K562 (cell line): ENCODE measurements at regions not wholly inside any gene's neighbourhood (a gene's known extent, or its start where the extent isn't known, plus 50 kb on each side); places are given as distances from the start of the nearest gene placed in this dataset.

Experiments used
- ATAC-seq: fragments of 200-7000 bp; cut with Tn5 transposase; 3 replicates; pipeline ENCODE4 v1.9.1; 2020; ENCODE audit warnings: moderate library complexity
- BruUV-seq: library from RNA; stranded (reverse); fragments of 400-500 nt; replicated peaks from 2 replicates; lab custom pipeline; 2021; lab: Mats Ljungman, UMichigan
- CTCF ChIA-PET: fragments of 300-600 bp; formaldehyde crosslinking; extraction: SDS; loops from one replicate; lab custom pipeline; 2021; ENCODE audit warnings: low intra/inter-chr PET ratio; lab: Yijun Ruan, JAX
- POLR2A ChIA-PET: fragments of 300-600, 350-650 bp; sonication (Branson Sonifier 250); formaldehyde crosslinking; extraction: SDS; loops from one replicate; lab custom pipeline; 2021; ENCODE audit warnings: antibody characterized with exemption, inconsistent platforms; lab: Yijun Ruan, JAX
- DNase-seq, 4 experiments: peaks; one replicate each; pipeline versions ENCODE4 v3.0.0 to v3.0.0-alpha.2; 2011 to 2018; ENCODE audit warnings: low spot score in 3 of 4, mixed read lengths in 3 of 4; ENCODE audit errors: extremely low read depth in 1 of 4
- FAIRE-seq: peaks from 2 replicates; lab custom pipeline; 2011; peaks lifted over from hg19 to GRCh38; lab: Jason Lieb, UNC
- H2AFZ ChIP-seq: 2 replicates; pipeline ENCODE4 v1.6.0; 2011; ENCODE audit warnings: low read depth, low read length, control low read depth, inconsistent platforms
- H3K27ac ChIP-seq: fragments of 200-600 bp; 3 replicates; pipeline ENCODE4 v1.8.0; 2011; ENCODE audit warnings: low read depth, mild to moderate bottlenecking, control low read depth, inconsistent platforms, low read length, moderate library complexity, mixed read lengths; ENCODE audit errors: extremely low read depth
- H3K27me3 ChIP-seq, 2 experiments: fragments of 300-600 bp in 1 of 2; 2 replicates in 1 of 2; 3 replicates in 1 of 2; pipeline versions ENCODE4 v1.6.0 to v1.8.0; 2011; ENCODE audit warnings: inconsistent platforms in 2 of 2, low read length in 2 of 2, mild to moderate bottlenecking in 1 of 2, mixed read lengths in 1 of 2, moderate library complexity in 1 of 2; ENCODE audit not compliant: control insufficient read depth in 2 of 2, insufficient read depth in 2 of 2
- H3K36me3 ChIP-seq: fragments of 300-600 bp; 3 replicates; pipeline ENCODE4 v1.8.0; 2011; ENCODE audit warnings: mild to moderate bottlenecking, low read length, inconsistent platforms; ENCODE audit not compliant: control insufficient read depth, insufficient read depth
- H3K4me1 ChIP-seq, 2 experiments: fragments of 200-600 bp in 1 of 2; replicated peaks in 1 of 2; 2 replicates in 1 of 2; 3 replicates in 1 of 2; pipeline versions ENCODE4 v1.5.1 to v1.8.0; 2011; ENCODE audit warnings: inconsistent platforms in 2 of 2, low read length in 2 of 2, mild to moderate bottlenecking in 1 of 2, mixed read lengths in 1 of 2, moderate library complexity in 1 of 2; ENCODE audit not compliant: control insufficient read depth in 2 of 2, insufficient read depth in 2 of 2
- H3K4me2 ChIP-seq: 2 replicates; pipeline ENCODE4 v1.6.1; 2011; ENCODE audit warnings: low read length, control low read depth, inconsistent platforms, mixed read lengths; ENCODE audit not compliant: insufficient read depth
- H3K4me3 ChIP-seq: fragments of 200-600 bp; sonication (generic), shearing (Covaris generic); 2 replicates; pipeline ENCODE4 v1.5.1; 2016; ENCODE audit warnings: control low read depth, inconsistent platforms
- H3K79me2 ChIP-seq: fragments of 200-600 bp; 3 replicates; pipeline ENCODE4 v1.8.0; 2011; ENCODE audit warnings: low read length, inconsistent platforms; ENCODE audit not compliant: control insufficient read depth, insufficient read depth
- H3K9ac ChIP-seq, 2 experiments: 2 replicates each; pipeline versions ENCODE4 v1.6.0 to v1.6.1; 2011; ENCODE audit warnings: low read depth in 2 of 2, low read length in 2 of 2, control low read depth in 1 of 2, inconsistent platforms in 1 of 2, mild to moderate bottlenecking in 1 of 2, mixed read lengths in 1 of 2; ENCODE audit not compliant: insufficient read depth in 1 of 2
- H3K9me1 ChIP-seq: one replicate; pipeline ENCODE4 v1.6.0; 2011; ENCODE audit warnings: inconsistent platforms, mild to moderate bottlenecking, low read length, moderate library complexity; ENCODE audit not compliant: control insufficient read depth, insufficient read depth
- H3K9me3 ChIP-seq: replicated peaks from 2 replicates; pipeline ENCODE4 v1.5.1; 2011; ENCODE audit warnings: low read depth, low read length, inconsistent platforms; ENCODE audit not compliant: control insufficient read depth, insufficient read depth
- H4K20me1 ChIP-seq: replicated peaks from 2 replicates; pipeline ENCODE4 v1.6.1; 2011; ENCODE audit warnings: low read length, inconsistent platforms, mixed read lengths; ENCODE audit not compliant: control insufficient read depth, insufficient read depth
- DNMT1 ChIP-seq: fragments of 450-650 bp; IDR thresholded peaks from 2 replicates; pipeline ENCODE4 v1.6.1; 2016; ENCODE audit warnings: antibody characterized with exemption, mild to moderate bottlenecking
- FOXP1 ChIP-seq: sonication (generic); formaldehyde crosslinking; IDR thresholded peaks from 2 replicates; pipeline ENCODE4 v1.8.0; 2022; ENCODE audit warnings: mild to moderate bottlenecking, missing genetic modification reagents
- FUS ChIP-seq: fragments of 200-400 bp; formaldehyde crosslinking; optimal IDR thresholded peaks from 2 replicates; pipeline ENCODE3; 2017; ENCODE audit warnings: low read depth, low read length
- HMGN3 ChIP-seq: IDR thresholded peaks from 2 replicates; pipeline ENCODE4 v1.6.1; 2011; ENCODE audit warnings: borderline replicate concordance, low read depth, mild to moderate bottlenecking, mixed read lengths, low read length; ENCODE audit not compliant: insufficient read length; ENCODE audit errors: extremely low read depth
- MBD2 ChIP-seq: sonication (generic); IDR thresholded peaks from 2 replicates; pipeline ENCODE4 v1.6.1; 2016; ENCODE audit warnings: low read depth, borderline replicate concordance
- RHOXF2B ChIP-seq: fragments of 250-450 bp; sonication (Bioruptor Pico); conservative IDR thresholded peaks from 2 replicates; pipeline ENCODE4 v1.5.1; 2021
- SMAD1 ChIP-seq: fragments of 150-350 bp; IDR thresholded peaks from 2 replicates; pipeline ENCODE4 v1.6.1; 2014; ENCODE audit warnings: low read length, low read depth; ENCODE audit not compliant: partially characterized antibody
- SP2 ChIP-seq: IDR thresholded peaks from 2 replicates; pipeline ENCODE4 v1.6.1; 2011; ENCODE audit warnings: mild to moderate bottlenecking, low read depth, low read length, moderate library complexity; ENCODE audit not compliant: poor library complexity, severe bottlenecking; ENCODE audit errors: extremely low read depth
- ZFP1 ChIP-seq: fragments of 450-650 bp; formaldehyde crosslinking; IDR thresholded peaks from 2 replicates; pipeline ENCODE4 v1.4.0; 2020; ENCODE audit warnings: mild to moderate bottlenecking, mixed read lengths
- ZNF174 ChIP-seq: fragments of 250-450 bp; sonication (Bioruptor Pico); IDR thresholded peaks from 2 replicates; pipeline ENCODE4 v1.4.0; 2020; ENCODE audit warnings: mild to moderate bottlenecking
- ZNF184 ChIP-seq: sonication (generic); formaldehyde crosslinking; IDR thresholded peaks from 2 replicates; pipeline ENCODE4 v1.5.0; 2020; ENCODE audit warnings: missing genetic modification reagents
- ZNF444 ChIP-seq: fragments of 250-450 bp; sonication (Bioruptor Pico); IDR thresholded peaks from 2 replicates; pipeline ENCODE4 v1.4.0; 2020; ENCODE audit warnings: mild to moderate bottlenecking, moderate library complexity
- WGBS: fragments of 100-300 bp; shearing (Covaris generic); methylation state at CpG from one replicate; pipeline ENCODE4 v1.1.6; 2016; ENCODE audit warnings: low coverage, mixed read lengths; ENCODE audit not compliant: insufficient coverage; ENCODE audit errors: missing lambda C conversion rate; 5-methylcytosine and 5-hydroxymethylcytosine counted together
- in situ Hi-C: fragments of 300-500 bp; cut with MboI; formaldehyde crosslinking; loops from 4 replicates; pipeline ENCODE4 v1.15.0; 2018; ENCODE audit warnings: inconsistent platforms, mixed read lengths
- intact Hi-C: fragments of 100-400 bp; cut with micrococcal nuclease; formaldehyde crosslinking; loops from 2 replicates; pipeline ENCODE4 v1.14.2; 2022
- TF ChIP-seq, protein P1 (sequence below): sonication (generic); formaldehyde crosslinking; IDR thresholded peaks from 2 replicates; pipeline ENCODE4 v1.9.0; 2022; ENCODE audit warnings: mild to moderate bottlenecking, missing genetic modification reagents
- TF ChIP-seq, protein P2 (sequence below): fragments of 450-650 bp; IDR thresholded peaks from 2 replicates; pipeline ENCODE4 v1.6.1; 2018; ENCODE audit warnings: mild to moderate bottlenecking, low read depth; ENCODE audit not compliant: partially characterized antibody

DNA sequence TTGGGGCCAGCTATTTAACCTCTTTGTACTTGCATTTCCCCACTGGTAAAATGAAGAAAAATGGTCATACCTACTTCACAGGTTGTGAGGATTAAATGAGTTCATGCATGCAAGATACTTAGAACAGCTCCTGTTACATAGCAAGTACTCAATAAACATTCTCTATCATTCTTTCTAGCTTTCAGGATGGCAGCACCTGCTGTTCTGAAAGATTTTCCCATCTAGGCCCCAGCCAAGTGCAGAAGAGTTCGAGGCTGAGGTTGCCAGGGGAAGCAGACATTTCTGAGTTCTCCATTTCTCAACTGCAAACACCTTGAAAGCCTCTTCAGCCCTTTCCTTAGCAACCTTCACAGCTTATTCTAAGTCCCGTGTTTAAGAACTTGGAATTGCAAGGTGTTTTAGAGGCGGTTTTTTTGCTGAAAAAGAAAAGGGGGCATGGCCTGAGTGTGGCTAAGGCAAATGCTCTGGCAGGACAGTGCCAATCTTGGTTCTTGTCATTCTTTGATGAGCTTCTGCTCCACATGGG, 73.0 kb upstream of the PRMT8 start:
- FAIRE-seq (no peak), ATAC-seq (no peak), DNase-seq (no peak)
- H4K20me1 ChIP-seq: no peaks in the 10 kb centered on the region
- TF ChIP-seq, protein P1, sequence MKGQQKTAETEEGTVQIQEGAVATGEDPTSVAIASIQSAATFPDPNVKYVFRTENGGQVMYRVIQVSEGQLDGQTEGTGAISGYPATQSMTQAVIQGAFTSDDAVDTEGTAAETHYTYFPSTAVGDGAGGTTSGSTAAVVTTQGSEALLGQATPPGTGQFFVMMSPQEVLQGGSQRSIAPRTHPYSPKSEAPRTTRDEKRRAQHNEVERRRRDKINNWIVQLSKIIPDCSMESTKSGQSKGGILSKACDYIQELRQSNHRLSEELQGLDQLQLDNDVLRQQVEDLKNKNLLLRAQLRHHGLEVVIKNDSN (CRISPR knock-in tag): no peak
- no peak for TF ChIP-seq MBD2
- TF ChIP-seq DNMT1: no peak
- TF ChIP-seq HMGN3: no peak
- TF ChIP-seq SP2: no peak
- TF ChIP-seq ZNF444: no peak
- TF ChIP-seq ZNF184 (CRISPR knock-in tag): no peak
- TF ChIP-seq SMAD1: no peak
- no peak for TF ChIP-seq FOXP1 (CRISPR knock-in tag)
- no peak for TF ChIP-seq RHOXF2B
- no peak for TF ChIP-seq ZFP1 (CRISPR knock-in tag)
- TF ChIP-seq, protein P2, sequence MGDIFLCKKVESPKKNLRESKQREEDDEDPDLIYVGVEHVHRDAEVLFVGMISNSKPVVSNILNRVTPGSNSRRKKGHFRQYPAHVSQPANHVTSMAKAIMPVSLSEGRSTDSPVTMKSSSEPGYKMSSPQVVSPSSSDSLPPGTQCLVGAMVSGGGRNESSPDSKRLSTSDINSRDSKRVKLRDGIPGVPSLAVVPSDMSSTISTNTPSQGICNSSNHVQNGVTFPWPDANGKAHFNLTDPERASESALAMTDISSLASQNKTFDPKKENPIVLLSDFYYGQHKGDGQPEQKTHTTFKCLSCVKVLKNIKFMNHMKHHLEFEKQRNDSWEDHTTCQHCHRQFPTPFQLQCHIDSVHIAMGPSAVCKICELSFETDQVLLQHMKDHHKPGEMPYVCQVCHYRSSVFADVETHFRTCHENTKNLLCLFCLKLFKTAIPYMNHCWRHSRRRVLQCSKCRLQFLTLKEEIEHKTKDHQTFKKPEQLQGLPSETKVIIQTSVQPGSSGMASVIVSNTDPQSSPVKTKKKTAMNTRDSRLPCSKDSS: no peak
- no peak for TF ChIP-seq ZNF174 (CRISPR knock-in tag)
- no peak for TF ChIP-seq FUS
- no peak overlapping the region for H2AFZ ChIP-seq
- no peaks in the 10 kb centered on the region for H3K9me1 ChIP-seq
- intact Hi-C loops (no loop called here), in situ Hi-C loops (no loop called here)
- no peaks in the 10 kb centered on the region for H3K79me2 ChIP-seq
- no peaks in the 10 kb centered on the region for H3K4me1 ChIP-seq
- ChIA-PET CTCF (no interaction called here), POLR2A (no interaction called here)
- no peaks in the 10 kb centered on the region for H3K27me3 ChIP-seq
- WGBS: 0% methylated on average over 3 of the region's 3 CpGs
- H3K36me3 ChIP-seq: no peaks in the 10 kb centered on the region
- no peak overlapping the region for H3K4me3 ChIP-seq
- H3K9me3 ChIP-seq: no peaks in the 10 kb centered on the region
- no TSS peak for BruUV-seq
- no peak overlapping the region for H3K9ac ChIP-seq
- no peak overlapping the region for H3K4me2 ChIP-seq
- H3K27ac ChIP-seq: no peak overlapping the region
